ENCODE measurements at regions not wholly inside any gene's neighbourhood (a gene's known extent, or its start where the extent isn't known, plus 50 kb on each side); places are given as distances from the start of the nearest gene placed in this dataset.

- Histone ChIP-seq H3K27ac (replicated peaks in 1 of 4) (no peak overlapping the region), H3K36me3 (no peaks in the 10 kb centered on the region), H3K27me3 (no peaks in the 10 kb centered on the region), H3K4me1 (no peaks in the 10 kb centered on the region), H3K9me3 (no peaks in the 10 kb centered on the region), H3K4me3 (no peak overlapping the region)
- no peak for TF ChIP-seq POLR2A (IDR thresholded peaks at IDR 0.05; ENCODE audit: low read depth)
- TF ChIP-seq POLR2AphosphoS5 (IDR thresholded peaks at IDR 0.05): no peak
- no peak for TF ChIP-seq CTCF (IDR thresholded peaks at IDR 0.05)
- no peak for TF ChIP-seq EP300 (IDR thresholded peaks at IDR 0.05)
- no peak for DNase-seq (ENCODE audit: extremely low spot score)
- WGBS: 85% methylated on average over 2 of the region's 2 CpGs
- intact Hi-C loops (cut with DNase I): no loop called here
These were observed 422.2 kb downstream of the GABRG1 start for GRCh38 chr4:45701621-45702020.

GRCh38 chr4:45693746-45694145, 430.1 kb downstream of the GABRG1 start:
- intact Hi-C loops (cut with DNase I): no loop called here
- Histone ChIP-seq H3K27ac (replicated peaks in 1 of 4) (no peak overlapping the region), H3K4me3 (no peak overlapping the region), H3K36me3 (no peaks in the 10 kb centered on the region), H3K4me1 (no peaks in the 10 kb centered on the region), H3K9me3 (no peaks in the 10 kb centered on the region), H3K27me3 (no peaks in the 10 kb centered on the region)
- no peak for DNase-seq (ENCODE audit: extremely low spot score)
- no peak for TF ChIP-seq POLR2AphosphoS5 (IDR thresholded peaks at IDR 0.05)
- TF ChIP-seq CTCF (IDR thresholded peaks at IDR 0.05): no peak
- TF ChIP-seq EP300 (IDR thresholded peaks at IDR 0.05): no peak
- TF ChIP-seq POLR2A (IDR thresholded peaks at IDR 0.05; ENCODE audit: low read depth): no peak

- WGBS: 69% methylated on average over 4 of the region's 4 CpGs
- intact Hi-C loops (cut with DNase I): no loop called here
These were observed 431.6 kb downstream of the GABRG1 start for GRCh38 chr4:45692131-45692735.

GRCh38 chr4:45688341-45688740, 435.5 kb downstream of the GABRG1 start:
- H3K4me3 ChIP-seq: no peak overlapping the region
- DNase-seq (ENCODE audit: extremely low spot score): no peak
- 41% methylated on average over 2 of the region's 2 CpGs for WGBS
- no peaks in the 10 kb centered on the region for H3K9me3 ChIP-seq
- H3K4me1 ChIP-seq: no peaks in the 10 kb centered on the region
- intact Hi-C loops (cut with DNase I): no loop called here
- no peaks in the 10 kb centered on the region for H3K36me3 ChIP-seq
- TF ChIP-seq CTCF (IDR thresholded peaks at IDR 0.05) (no peak), EP300 (IDR thresholded peaks at IDR 0.05) (no peak), POLR2A (IDR thresholded peaks at IDR 0.05; ENCODE audit: low read depth) (no peak), POLR2AphosphoS5 (IDR thresholded peaks at IDR 0.05) (no peak)
- no peaks in the 10 kb centered on the region for H3K27me3 ChIP-seq
- no peak overlapping the region for H3K27ac ChIP-seq (replicated peaks in 1 of 4)

More at GRCh38 chr4:45692131-45692735, 431.6 kb downstream of the GABRG1 start:
- H3K4me3 ChIP-seq: no peak overlapping the region
- H3K27me3 ChIP-seq: no peaks in the 10 kb centered on the region
- no peaks in the 10 kb centered on the region for H3K9me3 ChIP-seq
- H3K36me3 ChIP-seq: no peaks in the 10 kb centered on the region
- TF ChIP-seq POLR2AphosphoS5 (IDR thresholded peaks at IDR 0.05) (no peak), EP300 (IDR thresholded peaks at IDR 0.05) (no peak), POLR2A (IDR thresholded peaks at IDR 0.05; ENCODE audit: low read depth) (no peak), CTCF (IDR thresholded peaks at IDR 0.05) (no peak)
- no peak for DNase-seq (ENCODE audit: extremely low spot score)
- no peak overlapping the region for H3K27ac ChIP-seq (replicated peaks in 1 of 4)
- no peaks in the 10 kb centered on the region for H3K4me1 ChIP-seq

- no peak for DNase-seq (ENCODE audit: extremely low spot score)
- H3K27ac ChIP-seq (replicated peaks in 1 of 4): no peak overlapping the region
- intact Hi-C loops (cut with DNase I): no loop called here
These were observed 444.4 kb downstream of the GABRG1 start for GRCh38 chr4:45679411-45679810.

More at GRCh38 chr4:45679411-45679810, 444.4 kb downstream of the GABRG1 start:
- Histone ChIP-seq H3K27me3 (no peaks in the 10 kb centered on the region), H3K4me1 (no peaks in the 10 kb centered on the region), H3K4me3 (no peak overlapping the region), H3K36me3 (no peaks in the 10 kb centered on the region), H3K9me3 (no peaks in the 10 kb centered on the region)
- 89% methylated on average over 2 of the region's 2 CpGs for WGBS
- no peak for TF ChIP-seq CTCF (IDR thresholded peaks at IDR 0.05)
- no peak for TF ChIP-seq POLR2A (IDR thresholded peaks at IDR 0.05; ENCODE audit: low read depth)
- TF ChIP-seq EP300 (IDR thresholded peaks at IDR 0.05): no peak
- no peak for TF ChIP-seq POLR2AphosphoS5 (IDR thresholded peaks at IDR 0.05)
